Sciatic nerve (tissue), 2 donors: ENCODE measurements at regions not wholly inside any gene's neighbourhood (a gene's known extent, or its start where the extent isn't known, plus 50 kb on each side); places are given as distances from the start of the nearest gene placed in this dataset.
A peak's percentile ranks its signal among the peaks of the same experiment; 100 is the strongest.
"Not testable (repeated sequence)": the region's sequence is repeated elsewhere in the genome, so short reads cannot be mapped to it uniquely, and the experiment has no call there.

ENCODE experiments used
- ATAC-seq: fragments of 200-7000 bp; cut with Tn5 transposase; one replicate; pipeline ENCODE4 v1.9.1; 2020; ENCODE audit warnings: mild to moderate bottlenecking, moderate library complexity
- DNase-seq: peaks from one replicate; pipeline ENCODE4 v3.0.0-alpha.2; 2020; ENCODE audit warnings: low spot score
- intact Hi-C: fragments of 100-400 bp; cut with DNase I; formaldehyde crosslinking; loops from one replicate; pipeline ENCODE4 v1.14.2; 2022
- donor health status: DM: no; HTN: no; CAD: no.
- donor health status: DM: no; HTN: no; CAD: no.

DNA sequence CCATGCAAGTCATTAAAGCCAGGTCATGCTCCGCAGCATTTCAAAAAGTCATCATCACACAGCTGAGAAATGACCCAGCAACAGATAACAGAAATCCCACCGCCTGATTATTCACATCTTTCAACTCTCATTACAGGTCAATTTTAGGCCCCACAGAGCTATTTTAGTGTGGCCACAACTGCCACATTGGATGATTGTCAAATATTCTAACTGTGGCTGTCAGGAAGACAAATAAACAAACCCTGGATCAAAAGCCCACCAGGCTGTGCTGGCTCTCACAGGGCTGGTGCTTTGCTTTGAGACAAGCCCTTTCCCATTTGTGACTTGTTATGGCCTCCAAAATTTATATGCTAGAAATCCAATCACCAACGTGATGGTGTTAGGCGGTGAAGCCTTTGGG lies 117.6 kb upstream of the CDC14C start:
- no peak for ATAC-seq
- intact Hi-C loops = no loop called here
- no peak for DNase-seq

DNA sequence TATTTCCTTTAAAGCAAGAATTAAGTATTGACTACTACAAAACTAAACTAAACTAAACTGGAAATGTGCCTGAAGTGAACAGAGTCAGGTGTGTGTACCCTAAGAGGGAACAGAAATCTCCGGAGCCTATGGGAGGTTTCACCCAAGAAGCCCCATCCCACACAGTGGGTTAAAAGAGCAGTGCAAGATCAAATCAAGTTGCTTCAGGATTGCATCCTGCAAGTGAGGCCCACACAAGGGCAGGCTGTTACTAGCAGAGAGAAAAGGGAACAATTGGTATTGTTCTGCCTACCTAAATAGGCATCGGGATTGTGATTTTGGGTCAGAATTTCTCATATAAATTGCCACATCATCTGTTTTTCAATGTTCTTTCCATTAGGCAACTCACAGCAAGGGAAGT lies 113.3 kb upstream of the CDC14C start:
- intact Hi-C loops = no loop called here
- DNase-seq (no peak), ATAC-seq (no peak)

DNA sequence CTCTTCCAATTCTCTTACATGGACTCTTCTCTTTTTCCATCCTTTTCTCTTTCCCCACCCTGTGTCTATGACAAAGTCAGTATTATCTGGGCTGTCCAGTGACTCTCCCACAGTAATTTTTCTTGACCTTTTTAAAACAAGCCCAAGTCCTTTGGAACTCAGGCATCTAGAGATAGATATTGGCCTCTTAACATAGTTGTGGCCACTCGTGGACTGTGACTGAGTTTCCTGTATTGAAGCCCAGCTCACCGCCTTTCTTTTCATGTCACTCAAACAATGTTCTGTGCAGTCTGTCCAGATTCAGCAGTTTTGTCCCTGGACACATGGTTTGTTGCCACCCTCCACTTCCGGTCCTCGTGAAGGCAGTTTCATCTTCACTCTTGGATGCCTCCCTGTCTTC lies 110.9 kb upstream of the CDC14C start:
- intact Hi-C loops = no loop called here
- ATAC-seq = no peak
- DNase-seq = no peak

DNA sequence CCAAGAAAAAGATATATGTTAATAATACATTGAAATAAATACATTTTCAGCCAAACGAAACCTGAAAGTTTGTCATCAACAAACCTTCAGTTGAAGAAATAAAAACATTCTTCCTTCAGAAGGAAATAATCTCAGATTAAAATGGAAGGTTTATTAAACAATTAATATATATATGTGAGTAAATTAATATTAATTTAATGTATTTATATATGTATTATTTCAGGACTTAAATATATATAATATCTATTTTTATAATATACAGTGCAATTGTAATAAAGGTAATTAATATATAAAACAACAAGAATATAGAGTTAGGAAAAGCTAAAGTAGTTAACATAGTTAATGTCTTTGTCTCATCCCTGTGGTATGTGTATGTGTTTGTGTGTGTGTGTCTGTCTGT lies 102.2 kb upstream of the CDC14C start:
- DNase-seq (no peak), ATAC-seq (no peak)
- intact Hi-C loops = no loop called here

DNA sequence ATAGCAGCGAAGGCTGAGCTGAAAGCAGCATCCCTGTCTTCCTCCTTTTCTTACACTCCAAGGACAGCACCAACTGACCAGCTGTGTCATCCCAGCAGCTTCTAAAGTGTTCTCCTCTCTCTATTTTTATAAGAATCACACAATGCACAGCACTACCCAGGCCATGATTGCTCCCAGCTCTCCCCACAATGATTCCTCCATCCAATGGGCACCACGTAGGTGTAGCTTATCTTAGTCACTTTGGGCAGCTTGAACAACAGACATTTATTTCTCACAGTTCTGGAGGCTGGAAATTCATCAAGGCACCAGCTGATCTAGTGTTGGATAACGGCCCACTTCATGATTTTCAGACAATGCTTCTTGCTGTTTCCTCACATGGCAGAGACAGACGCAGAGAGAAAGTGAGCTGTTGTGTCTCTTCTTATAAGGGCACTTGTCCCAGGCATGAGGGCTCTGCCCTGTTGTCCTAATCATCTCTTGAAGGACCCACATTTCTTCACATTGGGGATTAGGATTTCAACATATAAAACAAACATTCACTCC lies 92.0 kb upstream of the CDC14C start:
- intact Hi-C loops = no loop called here
- no peak for DNase-seq
- peak; percentile 41 for ATAC-seq

DNA sequence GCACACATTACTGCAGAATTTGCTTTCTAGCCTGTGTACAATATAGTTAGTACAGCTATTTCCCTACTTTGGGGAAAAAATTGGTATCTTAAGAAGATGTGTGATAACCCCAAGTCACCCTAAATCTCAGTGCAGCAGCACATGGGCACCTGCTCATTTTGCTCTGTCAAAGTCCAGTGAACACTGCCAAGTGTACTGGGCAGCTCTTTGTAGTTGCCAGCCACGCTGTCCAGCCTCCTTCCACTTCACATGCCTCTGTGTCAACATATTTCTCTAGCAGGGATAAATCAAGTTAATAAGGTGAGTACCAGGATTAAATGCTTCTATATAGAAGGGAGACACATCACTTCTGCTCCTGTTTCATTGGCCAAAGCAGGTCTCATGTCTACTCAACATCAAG lies 87.1 kb upstream of the CDC14C start:
- intact Hi-C loops = no loop called here
- ATAC-seq (no peak), DNase-seq (no peak)

DNA sequence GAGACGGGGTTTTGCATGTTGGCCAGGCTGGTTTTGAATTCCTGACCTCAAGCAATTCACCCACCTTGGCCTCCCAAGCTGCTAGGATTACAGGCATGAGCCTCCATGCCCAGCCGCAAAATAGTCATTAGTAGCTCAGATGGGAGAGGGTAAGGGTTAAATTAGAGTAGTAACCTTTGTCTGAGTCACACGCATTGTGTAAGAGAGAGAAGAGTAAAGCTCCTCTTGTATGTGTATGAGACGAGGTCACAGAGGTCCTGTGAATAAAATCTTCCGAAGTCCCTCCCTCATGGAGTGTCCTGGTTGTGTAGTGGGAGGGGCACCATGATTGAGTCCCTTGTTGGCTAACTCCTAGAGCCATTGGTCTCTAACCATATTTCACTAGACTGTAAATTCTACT lies 85.2 kb upstream of the CDC14C start:
- intact Hi-C loops = no loop called here
- ATAC-seq = no peak
- no peak for DNase-seq

DNA sequence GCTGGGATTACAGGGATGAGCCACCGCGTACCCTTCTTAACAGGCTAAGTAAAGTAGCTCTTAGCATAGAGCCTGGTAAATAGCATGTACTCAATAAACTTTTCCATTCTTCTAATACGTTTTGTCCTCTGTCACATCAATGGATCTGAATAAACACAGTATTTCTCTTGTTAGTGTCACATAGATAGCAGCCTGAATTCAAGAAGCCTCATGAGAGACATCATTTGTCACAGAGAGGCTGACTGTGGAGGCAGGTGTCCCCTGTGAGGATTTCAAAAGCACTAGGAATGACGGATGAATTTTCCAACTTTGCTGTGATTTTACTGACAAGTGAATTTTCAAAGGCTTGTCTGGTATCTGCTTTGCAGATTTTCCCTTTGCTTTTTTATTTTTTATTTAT lies 82.6 kb upstream of the CDC14C start:
- DNase-seq = no peak
- intact Hi-C loops = no loop called here
- ATAC-seq = no peak

DNA sequence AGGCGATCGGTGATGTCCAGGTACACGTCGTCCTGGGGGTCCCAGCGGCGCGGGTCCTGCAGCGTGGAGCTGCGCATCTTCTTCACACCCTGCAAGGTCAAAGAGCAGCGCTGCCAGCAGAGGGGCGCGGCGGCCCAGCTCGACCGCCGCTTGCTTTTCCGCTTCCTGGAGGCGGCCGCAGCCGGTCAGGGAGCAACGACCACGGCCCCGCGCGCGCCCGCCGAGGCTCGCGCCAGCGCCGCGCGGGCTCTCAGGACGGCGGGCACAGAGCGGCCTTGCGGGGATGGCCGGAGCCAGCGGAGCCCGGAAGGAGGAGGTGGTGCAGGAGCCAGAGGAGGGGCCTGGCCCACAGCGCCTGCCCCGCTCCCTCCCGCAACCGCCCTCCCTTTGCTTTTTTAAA lies 76.4 kb upstream of the CDC14C start:
- DNase-seq (no peak), ATAC-seq (no peak)
- intact Hi-C loops = no loop called here

DNA sequence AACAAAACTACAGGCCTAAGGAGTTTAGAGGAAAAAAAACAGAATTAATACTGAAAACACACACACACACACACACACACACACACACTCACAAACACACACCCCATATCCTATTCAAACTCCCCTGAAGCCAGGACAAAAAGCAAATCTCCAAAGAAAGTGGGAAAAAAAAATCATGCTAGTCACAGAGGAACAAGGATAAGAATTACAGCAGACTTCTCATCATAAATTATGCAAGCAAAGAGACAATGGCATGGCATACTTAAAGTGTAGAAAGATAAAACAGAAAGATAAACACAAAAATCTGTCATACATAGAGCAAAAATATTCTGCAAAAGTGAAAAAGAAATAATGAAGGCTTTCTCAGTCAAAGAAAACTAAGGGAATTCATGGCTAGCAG lies 63.9 kb upstream of the CDC14C start:
- intact Hi-C loops, ATAC-seq, DNase-seq: not testable (repeated sequence)

DNA sequence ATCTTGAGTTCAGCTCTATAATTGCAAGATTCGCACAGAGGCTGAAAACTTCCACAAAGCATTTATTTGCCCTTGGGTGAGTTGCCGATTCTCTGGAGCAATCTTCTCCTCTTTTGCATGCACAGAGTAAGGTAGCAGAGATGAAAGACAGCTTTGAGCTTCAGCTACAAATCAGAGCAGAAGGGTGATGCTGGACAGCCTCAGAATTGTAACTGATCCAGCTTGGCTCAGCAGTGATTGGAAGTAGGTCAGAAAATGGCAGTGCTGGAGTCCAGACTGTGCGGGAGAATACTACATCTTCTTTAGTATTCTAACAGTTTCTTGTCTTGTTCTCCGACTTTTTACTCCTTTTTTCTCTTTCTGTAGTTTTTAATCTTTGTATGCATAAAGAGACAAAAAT lies 55.4 kb upstream of the CDC14C start:
- ATAC-seq (no peak), DNase-seq (no peak)
- intact Hi-C loops = no loop called here

DNA sequence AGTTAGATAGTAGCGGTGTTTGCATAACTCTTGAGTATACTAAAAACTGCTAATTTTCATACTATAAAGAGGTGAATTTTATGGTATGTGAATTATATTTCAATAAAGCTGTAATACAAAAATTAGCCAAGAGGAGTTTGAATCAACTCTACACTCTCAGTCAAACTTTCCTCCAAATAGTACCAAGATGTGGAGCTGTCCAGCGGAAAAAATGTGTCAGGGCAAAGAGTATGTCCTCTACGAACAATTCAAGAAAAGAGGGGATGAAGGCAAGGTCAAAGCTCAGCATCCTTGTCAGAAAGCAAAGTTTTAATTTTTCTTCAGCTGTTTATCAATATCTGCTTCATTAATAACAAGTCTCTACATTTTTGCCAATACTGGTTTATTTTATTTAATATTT lies 51.8 kb upstream of the CDC14C start:
- DNase-seq (no peak), ATAC-seq (no peak)
- intact Hi-C loops = no loop called here
